Ectodermal cell (in vitro differentiated cells): ENCODE measurements at regions not wholly inside any gene's neighbourhood (a gene's known extent, or its start where the extent isn't known, plus 50 kb on each side); places are given as distances from the start of the nearest gene placed in this dataset.
"Not testable (repeated sequence)": the region's sequence is repeated elsewhere in the genome, so short reads cannot be mapped to it uniquely, and the experiment has no call there.

Experiments used
- H3K27ac ChIP-seq: 2 replicates; pipeline ENCODE4 v1.7.0; 2013; ENCODE audit warnings: mild to moderate bottlenecking, low read depth, low read length; ENCODE audit not compliant: insufficient read depth, poor library complexity, severe bottlenecking
- H3K27me3 ChIP-seq: 2 replicates; pipeline ENCODE4 v1.7.0; 2013; ENCODE audit warnings: mild to moderate bottlenecking, low read length; ENCODE audit not compliant: insufficient read depth, control insufficient read depth, poor library complexity, severe bottlenecking
- H3K36me3 ChIP-seq: one replicate; pipeline ENCODE4 v1.7.0; 2013; ENCODE audit warnings: low read length; ENCODE audit not compliant: control insufficient read depth, insufficient read depth
- H3K4me1 ChIP-seq: one replicate; pipeline ENCODE4 v1.7.0; 2013; ENCODE audit warnings: low read length; ENCODE audit not compliant: control insufficient read depth, insufficient read depth
- H3K4me3 ChIP-seq: 2 replicates; pipeline ENCODE4 v1.7.0; 2013; ENCODE audit warnings: low read depth, low read length, control low read depth; ENCODE audit not compliant: insufficient read depth
- H3K9me3 ChIP-seq: 2 replicates; pipeline ENCODE4 v1.7.0; 2013; ENCODE audit warnings: mild to moderate bottlenecking, low read length, moderate library complexity; ENCODE audit not compliant: control insufficient read depth
- WGBS, 2 experiments: methylation state at CpG; one replicate each; pipeline ENCODE4 v1.1.7; 2013; ENCODE audit warnings: missing lambda C conversion rate in 2 of 2; 5-methylcytosine and 5-hydroxymethylcytosine counted together

DNA sequence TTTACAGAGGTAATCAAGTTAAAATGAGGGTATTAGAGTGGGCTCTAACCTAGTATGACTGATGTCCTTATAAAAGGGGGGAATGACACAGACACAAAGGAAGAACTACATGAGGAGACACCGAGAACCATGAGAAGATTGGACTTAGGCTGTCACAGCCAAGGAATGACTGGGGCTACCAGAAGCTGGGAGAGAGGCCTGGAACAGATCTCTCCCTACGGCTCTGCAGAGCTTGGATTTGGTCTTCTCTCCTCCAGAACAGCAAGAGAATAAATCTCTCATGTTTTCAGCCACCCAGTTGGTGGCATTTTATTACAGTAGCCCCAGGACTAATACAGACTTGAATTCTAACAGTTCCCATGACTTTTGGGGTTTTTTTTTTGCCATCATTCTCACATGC lies 110.8 kb downstream of the PSMG1 start:
- no peak overlapping the region for H3K27ac ChIP-seq
- no peaks in the 10 kb centered on the region for H3K27me3 ChIP-seq
- H3K9me3 ChIP-seq, result no peaks in the 10 kb centered on the region
- H3K36me3 ChIP-seq, result no peaks in the 10 kb centered on the region
- H3K4me1 ChIP-seq, result no peaks in the 10 kb centered on the region
- H3K4me3 ChIP-seq, result no peak overlapping the region
- 88 to 95% methylated on average over 2 of the region's 2 CpGs for WGBS, 2 experiments

DNA sequence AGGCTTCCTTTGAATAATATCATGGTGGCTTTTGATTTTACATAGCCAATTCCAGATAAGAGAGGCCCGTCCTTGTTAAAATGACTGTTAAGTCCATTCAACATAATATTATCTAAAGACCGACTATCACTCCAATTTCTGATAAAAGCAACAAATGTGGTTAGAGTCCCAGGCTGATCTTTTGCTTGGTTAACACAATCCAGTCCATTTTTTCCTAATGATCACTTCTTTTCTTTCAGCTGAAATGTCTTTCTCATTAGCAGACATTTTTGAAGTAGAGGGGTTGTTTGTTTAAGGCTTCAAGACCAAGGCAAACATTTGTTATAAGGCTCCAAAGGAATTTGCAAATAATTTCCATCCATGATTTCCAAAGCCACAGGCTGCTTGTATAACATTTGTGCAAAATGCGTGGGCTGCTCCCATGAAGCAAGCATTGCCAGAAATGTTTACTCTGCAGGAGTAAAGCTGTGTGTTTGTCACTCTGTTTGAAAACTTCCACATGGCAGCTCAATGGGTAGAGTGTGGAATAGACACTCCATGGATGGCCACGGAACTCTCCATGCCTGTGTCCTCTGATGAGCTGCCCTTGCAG lies 111.5 kb downstream of the PSMG1 start:
- Histone ChIP-seq H3K4me1 (no peaks in the 10 kb centered on the region), H3K27ac (no peak overlapping the region), H3K4me3 (no peak overlapping the region), H3K27me3 (no peaks in the 10 kb centered on the region), H3K36me3 (no peaks in the 10 kb centered on the region), H3K9me3 (no peaks in the 10 kb centered on the region)
- 92% methylated on average over 4 of the region's 4 CpGs for WGBS, 2 experiments

DNA sequence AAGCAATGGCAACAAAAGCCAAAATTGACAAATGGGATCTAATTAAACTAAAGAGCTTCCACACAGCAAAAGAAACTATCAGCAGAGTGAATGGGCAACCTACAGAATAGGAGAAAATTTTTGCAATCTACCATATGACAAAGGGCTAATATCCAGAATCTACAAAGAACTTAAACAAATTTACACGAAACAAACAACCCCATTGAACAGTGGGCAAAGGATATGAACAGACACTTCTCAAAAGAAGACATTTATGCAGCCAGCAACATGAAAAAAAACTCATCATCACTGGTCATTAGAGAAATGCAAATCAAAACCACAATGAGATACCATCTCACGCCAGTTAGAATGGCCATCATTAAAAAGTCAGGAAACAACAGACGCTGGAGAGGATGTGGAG lies 113.4 kb downstream of the PSMG1 start:
- H3K4me3 ChIP-seq, H3K27ac ChIP-seq, H3K27me3 ChIP-seq, H3K4me1 ChIP-seq, H3K9me3 ChIP-seq, H3K36me3 ChIP-seq: not testable (repeated sequence)
- WGBS, 2 experiments, result 92 to 97% methylated on average over 2 to 3 of the region's 3 CpGs

GRCh38 chr21:39066829-39067780 lies 116.1 kb downstream of the PSMG1 start:
- Histone ChIP-seq H3K4me1 (no peaks in the 10 kb centered on the region), H3K27ac (no peak overlapping the region), H3K4me3 (no peak overlapping the region), H3K9me3 (peaks cover 6% of the 10 kb centered on the region), H3K36me3 (no peaks in the 10 kb centered on the region), H3K27me3 (no peaks in the 10 kb centered on the region)
- WGBS, 2 experiments, result 86 to 92% methylated on average over 12 of the region's 12 CpGs

DNA sequence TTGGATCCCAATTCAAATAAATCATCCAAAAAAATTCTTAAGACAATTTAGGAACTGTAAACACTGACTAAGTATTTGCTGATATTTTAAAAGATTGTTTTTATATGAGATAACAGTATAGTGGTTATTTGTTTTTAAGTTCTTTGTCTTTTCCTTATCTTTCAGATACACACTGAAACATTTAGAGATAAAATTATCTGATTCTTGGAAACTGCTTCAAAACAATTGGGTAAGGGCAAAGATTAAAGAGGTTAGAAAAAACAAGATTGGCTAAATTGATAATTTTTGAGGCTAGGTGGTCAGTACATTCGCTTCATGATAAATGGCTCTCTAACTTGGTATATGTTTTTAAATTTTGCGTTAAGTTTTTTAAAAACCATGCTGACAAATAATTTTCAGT lies 117.3 kb downstream of the PSMG1 start:
- Histone ChIP-seq H3K27ac (no peak overlapping the region), H3K9me3 (peaks cover 6% of the 10 kb centered on the region), H3K4me3 (no peak overlapping the region), H3K27me3 (no peaks in the 10 kb centered on the region), H3K36me3 (no peaks in the 10 kb centered on the region), H3K4me1 (no peaks in the 10 kb centered on the region)
- whole genome bisulfite sequencing, 2 experiments, result 89% methylated on average over 1 to 2 of the region's 2 CpGs

GRCh38 chr21:39064325-39065012 lies 118.8 kb downstream of the PSMG1 start:
- 92 to 94% methylated on average over 5 of the region's 5 CpGs for WGBS, 2 experiments
- no peak overlapping the region for H3K4me3 ChIP-seq

GRCh38 chr21:39063517-39063916 lies 119.7 kb downstream of the PSMG1 start:
- Histone ChIP-seq H3K9me3 (peaks cover 6% of the 10 kb centered on the region), H3K4me3 (no peak overlapping the region), H3K4me1 (no peaks in the 10 kb centered on the region), H3K27ac (no peak overlapping the region), H3K27me3 (no peaks in the 10 kb centered on the region), H3K36me3 (no peaks in the 10 kb centered on the region)

More at GRCh38 chr21:39064325-39065012, 118.8 kb downstream of the PSMG1 start:
- no peaks in the 10 kb centered on the region for H3K4me1 ChIP-seq
- no peak overlapping the region for H3K27ac ChIP-seq
- H3K9me3 ChIP-seq, result peaks cover 6% of the 10 kb centered on the region
- no peaks in the 10 kb centered on the region for H3K36me3 ChIP-seq
- H3K27me3 ChIP-seq, result no peaks in the 10 kb centered on the region

- Histone ChIP-seq H3K27ac (no peak overlapping the region), H3K9me3 (peaks cover 6% of the 10 kb centered on the region), H3K4me3 (no peak overlapping the region), H3K27me3 (no peaks in the 10 kb centered on the region), H3K4me1 (no peaks in the 10 kb centered on the region), H3K36me3 (no peaks in the 10 kb centered on the region)
- WGBS, 2 experiments, result 93% methylated on average over 9 of the region's 9 CpGs
Measured at GRCh38 chr21:39062196-39062595, 121.1 kb downstream of the PSMG1 start.

DNA sequence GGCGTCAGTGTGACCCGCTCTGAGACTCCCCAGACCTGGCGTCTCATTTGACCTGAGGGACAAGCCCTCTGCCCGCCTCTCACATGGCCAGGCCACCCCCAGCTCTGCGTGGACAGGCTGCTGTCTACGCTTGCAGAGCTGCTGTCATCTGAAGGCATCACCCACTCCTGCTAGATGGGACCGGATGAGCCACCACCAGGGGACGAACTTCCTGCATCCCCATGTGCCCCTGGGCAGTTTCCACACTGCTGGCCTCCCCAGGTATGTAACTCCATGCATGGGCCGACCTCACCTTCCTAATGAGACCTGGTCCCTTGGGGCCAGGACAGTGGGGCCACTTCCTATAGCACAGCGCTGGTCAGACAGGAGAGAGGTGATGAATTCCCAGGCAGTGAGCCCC lies 121.5 kb downstream of the PSMG1 start:
- H3K4me1 ChIP-seq, result no peaks in the 10 kb centered on the region

GRCh38 chr21:39060485-39061083 lies 122.7 kb downstream of the PSMG1 start:
- Histone ChIP-seq H3K9me3 (peaks cover 6% of the 10 kb centered on the region), H3K27ac (no peak overlapping the region), H3K36me3 (no peaks in the 10 kb centered on the region), H3K4me3 (no peak overlapping the region), H3K27me3 (no peaks in the 10 kb centered on the region), H3K4me1 (no peaks in the 10 kb centered on the region)
- 84 to 85% methylated on average over 9 of the region's 9 CpGs for WGBS, 2 experiments

More for the DNA sequence above, 121.5 kb downstream of the PSMG1 start:
- H3K27ac ChIP-seq, result no peak overlapping the region
- WGBS, 2 experiments, result 94 to 96% methylated on average over 10 of the region's 10 CpGs
- no peaks in the 10 kb centered on the region for H3K36me3 ChIP-seq
- H3K4me3 ChIP-seq, result no peak overlapping the region
- no peaks in the 10 kb centered on the region for H3K27me3 ChIP-seq
- peaks cover 6% of the 10 kb centered on the region for H3K9me3 ChIP-seq
